DMS79 treated with DMSO at 0.1 percent for 48 hours (cell line): ENCODE measurements at regions not wholly inside any gene's neighbourhood (a gene's known extent, or its start where the extent isn't known, plus 50 kb on each side); places are given as distances from the start of the nearest gene placed in this dataset.
"Not testable (repeated sequence)": the region's sequence is repeated elsewhere in the genome, so short reads cannot be mapped to it uniquely, and the experiment has no call there.

Experiments
- DNase-seq: peaks from one replicate; lab custom pipeline; 2025; lab: John Stamatoyannopoulos, UW

DNA sequence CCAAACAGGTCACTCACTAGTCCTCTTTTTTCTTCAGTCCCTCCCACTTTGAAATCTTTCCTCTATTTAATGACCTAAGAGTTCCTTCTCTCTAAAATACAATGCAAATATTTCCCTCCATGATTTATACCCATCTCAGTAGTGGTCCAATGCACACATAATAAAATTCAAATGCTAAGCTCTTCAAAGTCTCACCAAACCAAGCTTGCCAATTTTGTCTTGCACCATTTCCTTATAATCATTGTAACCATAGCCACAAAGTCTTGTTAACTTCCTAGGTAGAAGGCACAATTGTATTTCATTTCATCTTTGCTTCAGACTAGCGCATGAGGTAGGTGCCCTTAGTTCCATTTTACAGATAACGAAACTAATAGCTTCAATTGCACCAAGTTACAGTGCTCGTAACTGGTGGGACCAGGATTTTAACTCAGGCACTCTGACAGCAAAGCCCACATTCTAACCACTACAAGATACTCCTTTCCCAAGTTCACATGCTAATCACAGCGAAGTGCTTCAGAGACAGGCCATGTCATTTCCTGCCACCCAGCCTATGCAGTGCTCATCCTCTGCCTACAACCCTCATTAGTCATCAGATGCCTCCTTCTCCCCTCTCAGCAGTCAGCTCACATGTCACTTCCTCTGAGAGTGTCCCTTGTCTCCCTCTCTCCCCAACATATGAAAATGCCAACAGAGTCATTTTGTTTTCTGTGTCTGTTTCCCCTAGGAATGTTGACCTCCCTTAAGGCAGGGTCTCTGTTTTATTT lies 66.9 kb upstream of the PPARGC1A start:
- DNase-seq, result no peak

DNA sequence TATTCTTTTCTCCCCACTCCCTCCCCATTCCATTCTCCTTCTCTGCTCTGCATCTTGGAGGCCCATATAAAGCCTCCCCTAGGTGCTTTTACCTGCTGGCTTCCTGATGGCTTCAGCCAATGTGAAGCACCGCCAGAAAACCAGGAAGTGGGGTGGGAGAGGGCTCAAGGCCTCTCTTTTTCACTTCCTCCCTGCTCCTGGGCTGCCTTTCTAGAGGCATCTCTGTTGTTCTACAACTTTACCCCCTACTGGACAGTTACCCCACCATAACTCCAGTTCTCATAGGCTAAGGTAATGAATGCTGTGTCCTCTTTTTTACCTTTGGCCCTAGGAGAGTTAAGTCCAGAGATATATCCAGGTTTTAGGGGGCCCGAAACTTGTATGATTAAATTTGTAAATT lies 62.4 kb upstream of the PPARGC1A start:
- no peak for DNase-seq

DNA sequence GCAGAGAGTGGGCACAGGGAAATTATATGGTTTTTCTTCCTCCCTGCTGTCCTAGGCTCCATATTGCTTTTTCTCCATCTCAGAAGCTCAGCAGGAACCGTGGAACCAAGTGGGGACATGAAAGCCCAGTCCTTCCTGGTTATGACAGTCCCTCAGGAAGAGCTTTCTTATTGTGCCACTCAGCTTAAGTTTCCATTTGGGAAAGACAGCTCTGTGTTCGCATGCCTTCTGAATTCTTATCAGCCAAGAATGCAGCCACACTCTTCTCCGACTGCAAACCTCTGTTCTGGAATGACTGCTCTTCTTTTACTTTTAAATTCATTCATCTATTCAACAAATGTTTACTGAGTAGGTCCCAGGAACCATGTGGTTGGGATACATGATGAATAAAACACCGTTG lies 58.0 kb upstream of the PPARGC1A start:
- DNase-seq, result no peak

DNA sequence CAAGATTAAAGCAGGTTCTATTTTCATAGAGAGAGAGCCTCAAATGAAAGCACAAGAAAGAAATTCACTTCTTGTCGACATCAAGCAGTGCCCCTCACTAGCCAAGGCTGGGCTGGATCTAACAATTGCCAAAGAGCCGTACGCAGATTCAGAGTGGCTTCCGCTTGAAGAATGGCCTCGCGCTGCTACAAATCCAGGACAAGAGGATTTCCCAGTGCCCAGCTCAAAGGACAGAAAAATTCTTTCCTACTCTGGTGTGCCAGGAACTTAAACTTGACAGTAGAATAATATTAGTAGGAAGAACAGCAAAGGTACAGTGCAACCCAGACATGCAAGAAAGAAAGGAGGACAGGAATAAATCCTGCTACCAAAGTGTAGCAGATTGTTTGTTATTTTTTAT lies 56.5 kb upstream of the PPARGC1A start:
- DNase-seq, result no peak

DNA sequence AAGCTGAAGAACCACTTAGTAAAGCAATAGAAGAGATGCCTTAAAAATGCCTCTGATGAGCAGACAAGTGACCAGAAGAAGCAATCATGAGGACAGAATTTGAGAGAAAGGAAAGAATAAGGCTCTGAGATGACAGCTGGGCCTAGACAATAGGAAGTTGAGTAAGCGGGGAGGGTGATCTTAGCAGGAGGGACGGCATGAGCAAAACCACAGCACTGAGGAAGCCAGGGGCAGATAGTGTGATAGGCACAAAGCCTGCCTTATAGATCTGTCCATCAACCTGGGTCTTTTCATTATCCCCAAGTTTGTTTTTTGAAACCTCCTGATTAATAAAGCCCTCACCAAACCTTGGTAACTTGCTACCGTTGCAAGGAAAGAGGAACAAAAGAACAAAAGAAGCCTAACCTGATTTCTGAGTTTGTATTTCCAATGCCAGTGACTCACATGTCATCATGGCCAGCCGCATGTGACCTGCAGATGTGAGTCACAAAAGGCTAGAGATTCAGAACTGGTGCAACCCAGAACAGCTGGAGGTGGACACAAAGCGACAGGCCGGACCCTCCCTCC lies 55.7 kb upstream of the PPARGC1A start:
- no peak for DNase-seq

DNA sequence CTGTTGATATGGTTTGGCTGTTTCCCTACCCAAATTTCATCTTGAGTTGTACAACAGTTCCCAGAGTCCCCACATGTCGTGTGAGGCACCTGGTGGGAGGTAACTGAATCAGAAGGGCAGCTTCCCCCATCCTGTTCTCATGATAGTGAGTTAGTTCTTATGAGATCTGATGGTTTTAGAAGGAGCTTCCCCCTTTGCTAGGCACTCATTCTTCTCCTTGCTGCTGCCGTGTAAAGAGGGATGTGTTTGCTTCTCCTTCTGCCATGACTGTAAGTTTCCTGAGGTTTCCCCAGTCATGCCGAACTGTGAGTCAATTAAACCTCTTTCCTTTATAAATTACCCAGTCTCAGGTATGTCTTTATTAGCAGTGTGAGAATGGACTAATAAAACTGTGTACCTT lies 54.7 kb upstream of the PPARGC1A start:
- not testable (repeated sequence) for DNase-seq

DNA sequence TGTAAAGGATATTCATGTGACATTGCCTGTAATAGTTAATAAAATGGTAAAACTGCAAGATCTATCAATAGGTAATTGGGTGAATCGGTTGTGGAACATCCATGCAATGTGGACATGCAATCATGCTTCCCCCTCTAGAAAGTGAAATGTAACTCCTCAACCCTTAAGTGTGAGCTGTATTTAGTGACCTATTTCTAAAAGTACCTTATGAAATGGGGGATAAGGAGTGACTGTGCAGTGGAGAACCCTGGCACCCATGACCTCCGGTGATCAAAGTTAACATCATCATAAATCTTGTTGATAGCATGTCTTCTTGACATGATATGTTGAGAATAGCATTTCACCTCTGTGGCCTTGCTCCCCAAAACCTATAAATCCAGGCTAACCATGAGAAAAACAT lies 53.6 kb upstream of the PPARGC1A start:
- DNase-seq, result no peak

DNA sequence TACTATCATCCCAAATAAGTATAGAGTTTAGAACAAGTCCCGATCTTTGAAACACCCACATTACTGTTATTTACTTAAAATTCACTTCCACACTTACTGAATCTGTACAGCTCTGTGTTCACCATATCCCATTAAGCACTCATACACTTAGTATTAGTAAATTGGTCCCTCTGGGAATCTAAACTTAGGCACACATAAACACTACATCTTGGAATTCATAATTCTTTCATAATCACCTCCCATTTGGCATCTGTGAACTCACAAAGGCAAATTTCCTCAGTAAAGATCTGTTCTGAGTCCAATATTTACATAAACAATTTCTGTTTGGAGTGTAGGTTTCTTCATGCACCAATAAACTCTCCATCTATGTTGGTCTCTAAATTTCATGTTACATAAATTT lies 52.6 kb upstream of the PPARGC1A start:
- DNase-seq, result peak; percentile 39
